ENCODE measurements at regions not wholly inside any gene's neighbourhood (a gene's known extent, or its start where the extent isn't known, plus 50 kb on each side); places are given as distances from the start of the nearest gene placed in this dataset.

DNA sequence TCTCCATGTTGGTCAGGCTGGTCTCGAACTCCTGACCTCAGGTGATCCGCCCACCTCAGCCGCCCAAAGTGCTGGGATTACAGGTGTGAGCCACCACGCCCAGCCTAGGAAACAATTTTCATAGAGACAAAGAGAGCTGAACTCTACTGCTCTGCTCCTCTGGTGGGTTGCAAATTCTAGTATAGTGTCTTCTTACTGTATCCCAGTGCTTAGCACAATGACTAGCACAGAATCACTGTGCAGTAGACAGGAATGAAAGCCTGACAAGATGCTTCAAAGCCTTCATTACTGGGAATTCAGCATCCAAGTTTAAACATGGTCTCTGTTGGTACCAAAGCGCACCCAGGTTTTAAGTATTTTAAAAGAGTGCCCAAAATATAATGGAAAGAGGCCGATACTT is 96.5 kb upstream of the SALL4 start (continued):
- TF ChIP-seq, protein P1, sequence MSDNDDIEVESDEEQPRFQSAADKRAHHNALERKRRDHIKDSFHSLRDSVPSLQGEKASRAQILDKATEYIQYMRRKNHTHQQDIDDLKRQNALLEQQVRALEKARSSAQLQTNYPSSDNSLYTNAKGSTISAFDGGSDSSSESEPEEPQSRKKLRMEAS (IDR thresholded peaks at IDR 0.05): no peak
- TF ChIP-seq HNF4G (IDR thresholded peaks at IDR 0.05) (no peak), NR2F2 (IDR thresholded peaks at IDR 0.05) (no peak)

GRCh38 chr20:51894619-51895018 is 92.3 kb upstream of the SALL4 start:
- Histone ChIP-seq H3K27ac (ENCODE audit: low read depth in 1 of 2, low read length in 2 of 2) (no peak overlapping the region), H3K27me3 (ENCODE audit: control insufficient read depth in 4 of 4, insufficient read depth in 4 of 4, low read length in 3 of 4) (no peaks in the 10 kb centered on the region), H3K36me3 (ENCODE audit: control insufficient read depth in 4 of 4, insufficient read depth in 3 of 4, low read depth in 1 of 4, low read length in 3 of 4) (no peaks in the 10 kb centered on the region), H3K9ac (ENCODE audit: low read depth in 1 of 2, low read length in 2 of 2) (no peak overlapping the region), H3K4me1 (ENCODE audit: control insufficient read depth in 4 of 4, insufficient read depth in 4 of 4, low read length in 3 of 4) (no peaks in the 10 kb centered on the region), H3K9me3 (ENCODE audit: control insufficient read depth in 4 of 4, low read length in 3 of 4) (no peaks in the 10 kb centered on the region), H3K4me3 (ENCODE audit: low read depth in 1 of 3, low read length in 3 of 3) (no peak overlapping the region)
- TF ChIP-seq YY1 (IDR thresholded peaks at IDR 0.05) (no peak), REST (IDR thresholded peaks at IDR 0.05) (no peak), NR2F2 (IDR thresholded peaks at IDR 0.05) (no peak), SP1 (IDR thresholded peaks at IDR 0.05) (no peak), TAF1 (conservative IDR thresholded peaks at IDR 0.05) (no peak), CTCF (IDR thresholded peaks at IDR 0.05; ENCODE audit: low read depth, low read length, missing input control) (no peak), RAD21 (IDR thresholded peaks at IDR 0.05) (no peak)
- TF ChIP-seq, protein P2, sequence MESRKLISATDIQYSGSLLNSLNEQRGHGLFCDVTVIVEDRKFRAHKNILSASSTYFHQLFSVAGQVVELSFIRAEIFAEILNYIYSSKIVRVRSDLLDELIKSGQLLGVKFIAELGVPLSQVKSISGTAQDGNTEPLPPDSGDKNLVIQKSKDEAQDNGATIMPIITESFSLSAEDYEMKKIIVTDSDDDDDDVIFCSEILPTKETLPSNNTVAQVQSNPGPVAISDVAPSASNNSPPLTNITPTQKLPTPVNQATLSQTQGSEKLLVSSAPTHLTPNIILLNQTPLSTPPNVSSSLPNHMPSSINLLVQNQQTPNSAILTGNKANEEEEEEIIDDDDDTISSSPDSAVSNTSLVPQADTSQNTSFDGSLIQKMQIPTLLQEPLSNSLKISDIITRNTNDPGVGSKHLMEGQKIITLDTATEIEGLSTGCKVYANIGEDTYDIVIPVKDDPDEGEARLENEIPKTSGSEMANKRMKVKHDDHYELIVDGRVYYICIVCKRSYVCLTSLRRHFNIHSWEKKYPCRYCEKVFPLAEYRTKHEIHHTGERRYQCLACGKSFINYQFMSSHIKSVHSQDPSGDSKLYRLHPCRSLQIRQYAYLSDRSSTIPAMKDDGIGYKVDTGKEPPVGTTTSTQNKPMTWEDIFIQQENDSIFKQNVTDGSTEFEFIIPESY (IDR thresholded peaks at IDR 0.05): no peak
- TF ChIP-seq, protein P1 (IDR thresholded peaks at IDR 0.05): no peak
- TF ChIP-seq, protein P3, sequence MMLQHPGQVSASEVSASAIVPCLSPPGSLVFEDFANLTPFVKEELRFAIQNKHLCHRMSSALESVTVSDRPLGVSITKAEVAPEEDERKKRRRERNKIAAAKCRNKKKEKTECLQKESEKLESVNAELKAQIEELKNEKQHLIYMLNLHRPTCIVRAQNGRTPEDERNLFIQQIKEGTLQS (IDR thresholded peaks at IDR 0.05): no peak
- no peak for DNase-seq (ENCODE audit: low spot score)
- WGBS: 64% methylated on average over 8 of the region's 8 CpGs

GRCh38 chr20:51894201-51894600 is 91.9 kb upstream of the SALL4 start:
- Histone ChIP-seq H3K4me3 (ENCODE audit: low read depth in 1 of 3, low read length in 3 of 3) (no peak overlapping the region), H3K4me1 (ENCODE audit: control insufficient read depth in 4 of 4, insufficient read depth in 4 of 4, low read length in 3 of 4) (no peaks in the 10 kb centered on the region), H3K9ac (ENCODE audit: low read depth in 1 of 2, low read length in 2 of 2) (no peak overlapping the region), H3K36me3 (ENCODE audit: control insufficient read depth in 4 of 4, insufficient read depth in 3 of 4, low read depth in 1 of 4, low read length in 3 of 4) (no peaks in the 10 kb centered on the region), H3K9me3 (ENCODE audit: control insufficient read depth in 4 of 4, low read length in 3 of 4) (no peaks in the 10 kb centered on the region), H3K27me3 (ENCODE audit: control insufficient read depth in 4 of 4, insufficient read depth in 4 of 4, low read length in 3 of 4) (no peaks in the 10 kb centered on the region), H3K27ac (ENCODE audit: low read depth in 1 of 2, low read length in 2 of 2) (no peak overlapping the region)
- 68% methylated on average over 6 of the region's 6 CpGs for WGBS
- no peak for DNase-seq (ENCODE audit: low spot score)
- TF ChIP-seq TAF1 (conservative IDR thresholded peaks at IDR 0.05) (no peak), EGR1 (IDR thresholded peaks at IDR 0.05; ENCODE audit: low read depth in 2 of 2) (no peak), REST (IDR thresholded peaks at IDR 0.05) (no peak), JUND (IDR thresholded peaks at IDR 0.05) (no peak), YY1 (IDR thresholded peaks at IDR 0.05) (no peak), SP1 (IDR thresholded peaks at IDR 0.05) (no peak), NR2F2 (IDR thresholded peaks at IDR 0.05) (no peak), CTCF (IDR thresholded peaks at IDR 0.05; ENCODE audit: low read depth, low read length, missing input control) (no peak), FOXA1 (IDR thresholded peaks at IDR 0.05) (no peak), RAD21 (IDR thresholded peaks at IDR 0.05) (no peak), HNF4A (conservative IDR thresholded peaks at IDR 0.05) (no peak)
- TF ChIP-seq, protein P3 (IDR thresholded peaks at IDR 0.05): no peak

Measured in liver (tissue), 8 donors.